ENCODE measurements at regions not wholly inside any gene's neighbourhood (a gene's known extent, or its start where the extent isn't known, plus 50 kb on each side); places are given as distances from the start of the nearest gene placed in this dataset.

GRCh38 chr6:19757036-19757435, 80.1 kb upstream of the ID4 start:
- Histone ChIP-seq H3K27ac (no peak overlapping the region), H3K4me3 (IDR thresholded peaks at IDR 0.05; ENCODE audit: insufficient read depth, low read depth, low read length) (no peak overlapping the region), H3K4me2 (no peak overlapping the region), H3K9ac (no peak overlapping the region), H3K27me3 (ENCODE audit: insufficient read depth, low read depth) (no peaks in the 10 kb centered on the region), H4K20me1 (ENCODE audit: insufficient read depth) (no peaks in the 10 kb centered on the region), H3K36me3 (ENCODE audit: insufficient read depth) (no peaks in the 10 kb centered on the region), H3K79me2 (ENCODE audit: insufficient read depth, low read depth) (no peaks in the 10 kb centered on the region), H3K4me1 (ENCODE audit: low read depth, poor library complexity, severe bottlenecking) (no peaks in the 10 kb centered on the region), H2AFZ (ENCODE audit: low read depth) (no peak overlapping the region)
- TF ChIP-seq, protein P1, sequence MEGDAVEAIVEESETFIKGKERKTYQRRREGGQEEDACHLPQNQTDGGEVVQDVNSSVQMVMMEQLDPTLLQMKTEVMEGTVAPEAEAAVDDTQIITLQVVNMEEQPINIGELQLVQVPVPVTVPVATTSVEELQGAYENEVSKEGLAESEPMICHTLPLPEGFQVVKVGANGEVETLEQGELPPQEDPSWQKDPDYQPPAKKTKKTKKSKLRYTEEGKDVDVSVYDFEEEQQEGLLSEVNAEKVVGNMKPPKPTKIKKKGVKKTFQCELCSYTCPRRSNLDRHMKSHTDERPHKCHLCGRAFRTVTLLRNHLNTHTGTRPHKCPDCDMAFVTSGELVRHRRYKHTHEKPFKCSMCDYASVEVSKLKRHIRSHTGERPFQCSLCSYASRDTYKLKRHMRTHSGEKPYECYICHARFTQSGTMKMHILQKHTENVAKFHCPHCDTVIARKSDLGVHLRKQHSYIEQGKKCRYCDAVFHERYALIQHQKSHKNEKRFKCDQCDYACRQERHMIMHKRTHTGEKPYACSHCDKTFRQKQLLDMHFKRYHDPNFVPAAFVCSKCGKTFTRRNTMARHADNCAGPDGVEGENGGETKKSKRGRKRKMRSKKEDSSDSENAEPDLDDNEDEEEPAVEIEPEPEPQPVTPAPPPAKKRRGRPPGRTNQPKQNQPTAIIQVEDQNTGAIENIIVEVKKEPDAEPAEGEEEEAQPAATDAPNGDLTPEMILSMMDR (conservative IDR thresholded peaks at IDR 0.05; ENCODE audit: low read depth, low read length), result no peak

- TF ChIP-seq, protein P1 (conservative IDR thresholded peaks at IDR 0.05; ENCODE audit: low read depth, low read length), result no peak
- no peaks in the 10 kb centered on the region for H4K20me1 ChIP-seq (ENCODE audit: insufficient read depth)
- no peaks in the 10 kb centered on the region for H3K4me1 ChIP-seq (ENCODE audit: low read depth, poor library complexity, severe bottlenecking)
- no peak overlapping the region for H3K4me2 ChIP-seq
- H3K9ac ChIP-seq, result no peak overlapping the region
- no peaks in the 10 kb centered on the region for H3K27me3 ChIP-seq (ENCODE audit: insufficient read depth, low read depth)
- no peaks in the 10 kb centered on the region for H3K79me2 ChIP-seq (ENCODE audit: insufficient read depth, low read depth)
- no peak overlapping the region for H3K27ac ChIP-seq
- no peak overlapping the region for H3K4me3 ChIP-seq (IDR thresholded peaks at IDR 0.05; ENCODE audit: insufficient read depth, low read depth, low read length)
- no peak overlapping the region for H2AFZ ChIP-seq (ENCODE audit: low read depth)
- no peaks in the 10 kb centered on the region for H3K36me3 ChIP-seq (ENCODE audit: insufficient read depth)
Observed at GRCh38 chr6:19759117-19759880, 77.9 kb upstream of the ID4 start.

GRCh38 chr6:19761121-19761520, 76.0 kb upstream of the ID4 start:
- no peaks in the 10 kb centered on the region for H3K79me2 ChIP-seq (ENCODE audit: insufficient read depth, low read depth)
- no peak overlapping the region for H3K9ac ChIP-seq
- no peak overlapping the region for H3K4me3 ChIP-seq (IDR thresholded peaks at IDR 0.05; ENCODE audit: insufficient read depth, low read depth, low read length)
- no peak overlapping the region for H2AFZ ChIP-seq (ENCODE audit: low read depth)
- H3K27me3 ChIP-seq (ENCODE audit: insufficient read depth, low read depth), result no peaks in the 10 kb centered on the region
- no peaks in the 10 kb centered on the region for H3K4me1 ChIP-seq (ENCODE audit: low read depth, poor library complexity, severe bottlenecking)
- H4K20me1 ChIP-seq (ENCODE audit: insufficient read depth), result no peaks in the 10 kb centered on the region
- no peaks in the 10 kb centered on the region for H3K36me3 ChIP-seq (ENCODE audit: insufficient read depth)
- TF ChIP-seq, protein P1 (conservative IDR thresholded peaks at IDR 0.05; ENCODE audit: low read depth, low read length), result no peak
- H3K4me2 ChIP-seq, result no peak overlapping the region
- no peak overlapping the region for H3K27ac ChIP-seq

GRCh38 chr6:19771753-19772336, 65.3 kb upstream of the ID4 start:
- H3K79me2 ChIP-seq (ENCODE audit: insufficient read depth, low read depth), result no peaks in the 10 kb centered on the region
- no peak overlapping the region for H3K4me3 ChIP-seq (IDR thresholded peaks at IDR 0.05; ENCODE audit: insufficient read depth, low read depth, low read length)
- H2AFZ ChIP-seq (ENCODE audit: low read depth), result no peak overlapping the region
- H4K20me1 ChIP-seq (ENCODE audit: insufficient read depth), result no peaks in the 10 kb centered on the region
- H3K36me3 ChIP-seq (ENCODE audit: insufficient read depth), result no peaks in the 10 kb centered on the region
- H3K4me1 ChIP-seq (ENCODE audit: low read depth, poor library complexity, severe bottlenecking), result no peaks in the 10 kb centered on the region
- H3K9ac ChIP-seq, result no peak overlapping the region
- H3K27me3 ChIP-seq (ENCODE audit: insufficient read depth, low read depth), result no peaks in the 10 kb centered on the region
- H3K27ac ChIP-seq, result no peak overlapping the region
- TF ChIP-seq, protein P1 (conservative IDR thresholded peaks at IDR 0.05; ENCODE audit: low read depth, low read length), result no peak
- no peak overlapping the region for H3K4me2 ChIP-seq
